GM18870 (cell line): ENCODE measurements at regions not wholly inside any gene's neighbourhood (a gene's known extent, or its start where the extent isn't known, plus 50 kb on each side); places are given as distances from the start of the nearest gene placed in this dataset.

Experiments
- ATAC-seq: cut with Tn5 transposase; IDR thresholded peaks from one replicate; pipeline ENCODE4 v1.9.1; 2021; ENCODE audit warnings: moderate library complexity; ENCODE audit not compliant: unreplicated experiment

- no peak for ATAC-seq
Measured at GRCh38 chr2:223508372-223508771, 93.8 kb downstream of the SCG2 start.

GRCh38 chr2:223510713-223511112 is 91.4 kb downstream of the SCG2 start:
- ATAC-seq: no peak

- ATAC-seq: no peak
Measured at GRCh38 chr2:223511168-223511567, 91.0 kb downstream of the SCG2 start.

GRCh38 chr2:223513771-223514455 is 88.2 kb downstream of the SCG2 start:
- ATAC-seq: no peak

GRCh38 chr2:223519471-223519870 is 82.7 kb downstream of the SCG2 start:
- ATAC-seq: no peak

- ATAC-seq: no peak
Measured at GRCh38 chr2:223522796-223523195, 79.4 kb downstream of the SCG2 start.

- ATAC-seq: no peak
Measured at GRCh38 chr2:223523551-223524001, 78.6 kb downstream of the SCG2 start.

- no peak for ATAC-seq
Measured at GRCh38 chr2:223524066-223524465, 78.1 kb downstream of the SCG2 start.

- ATAC-seq: no peak
Measured at GRCh38 chr2:223526106-223526505, 76.1 kb downstream of the SCG2 start.

GRCh38 chr2:223528036-223528435 is 74.1 kb downstream of the SCG2 start:
- no peak for ATAC-seq

- ATAC-seq: no peak
Measured at GRCh38 chr2:223529696-223530095, 72.5 kb downstream of the SCG2 start.

- ATAC-seq: no peak
Measured at GRCh38 chr2:223530811-223531210, 71.3 kb downstream of the SCG2 start.

GRCh38 chr2:223532161-223532560 is 70.0 kb downstream of the SCG2 start:
- no peak for ATAC-seq

GRCh38 chr2:223532712-223533111 is 69.4 kb downstream of the SCG2 start:
- ATAC-seq: no peak

GRCh38 chr2:223536546-223536945 is 65.6 kb downstream of the SCG2 start:
- ATAC-seq: no peak

GRCh38 chr2:223537115-223537514 is 65.0 kb downstream of the SCG2 start:
- ATAC-seq: no peak

- no peak for ATAC-seq
Measured at GRCh38 chr2:223537651-223538601, 64.2 kb downstream of the SCG2 start.

GRCh38 chr2:223538920-223539440 is 63.2 kb downstream of the SCG2 start:
- ATAC-seq: no peak

- ATAC-seq: no peak
Measured at GRCh38 chr2:223541546-223541945, 60.6 kb downstream of the SCG2 start.

GRCh38 chr2:223542501-223542900 is 59.7 kb downstream of the SCG2 start:
- no peak for ATAC-seq

- no peak for ATAC-seq
Measured at GRCh38 chr2:223545406-223545805, 56.8 kb downstream of the SCG2 start.

GRCh38 chr2:223545830-223546229 is 56.3 kb downstream of the SCG2 start:
- no peak for ATAC-seq
